Stimulated activated CD4-positive, alpha-beta T cell treated with anti-CD3 and anti-CD28 coated beads, Interleukin-2, amount 100 ng/mL, for 24 hours (primary cell): ENCODE measurements at regions not wholly inside any gene's neighbourhood (a gene's known extent, or its start where the extent isn't known, plus 50 kb on each side); places are given as distances from the start of the nearest gene placed in this dataset.
A peak's percentile ranks its signal among the peaks of the same experiment; 100 is the strongest.

ENCODE experiments used
- DNase-seq, 2 donors: peaks; one replicate each; pipeline ENCODE4 v3.0.0-alpha.2; 2020

GRCh38 chr5:56617998-56618397 is 197.4 kb upstream of the MAP3K1 start:
- DNase-seq: no peak

- no peak for DNase-seq
These were observed 198.7 kb upstream of the MAP3K1 start for GRCh38 chr5:56616454-56617160.

- no peak for DNase-seq
These were observed 199.8 kb upstream of the MAP3K1 start for GRCh38 chr5:56615361-56616153.

- DNase-seq: no peak
These were observed 202.6 kb upstream of the MAP3K1 start for GRCh38 chr5:56612759-56613158.

GRCh38 chr5:56612353-56612752 is 203.0 kb upstream of the MAP3K1 start:
- DNase-seq: no peak

GRCh38 chr5:56610093-56610698 is 205.2 kb upstream of the MAP3K1 start:
- peak; percentile 19 to 35 for DNase-seq

- no peak for DNase-seq
These were observed 207.0 kb upstream of the MAP3K1 start for GRCh38 chr5:56608217-56608925.

GRCh38 chr5:56607551-56607950 is 207.8 kb upstream of the MAP3K1 start:
- no peak for DNase-seq

- no peak for DNase-seq
These were observed 208.3 kb upstream of the MAP3K1 start for GRCh38 chr5:56607074-56607473.

GRCh38 chr5:56606192-56606591 is 209.2 kb upstream of the MAP3K1 start:
- DNase-seq: no peak

- no peak for DNase-seq
These were observed 210.1 kb upstream of the MAP3K1 start for GRCh38 chr5:56605231-56605630.

GRCh38 chr5:56601641-56602071 is 213.7 kb upstream of the MAP3K1 start:
- no peak for DNase-seq

- no peak for DNase-seq
These were observed 216.4 kb upstream of the MAP3K1 start for GRCh38 chr5:56598941-56599340.

GRCh38 chr5:56596155-56596554 is 219.2 kb upstream of the MAP3K1 start:
- DNase-seq: no peak

- DNase-seq: no peak
These were observed 219.8 kb upstream of the MAP3K1 start for GRCh38 chr5:56595566-56595965.

GRCh38 chr5:56594792-56595191 is 220.6 kb upstream of the MAP3K1 start:
- DNase-seq: no peak

- DNase-seq: no peak
These were observed 224.3 kb upstream of the MAP3K1 start for GRCh38 chr5:56591081-56591480.

- no peak for DNase-seq
These were observed 225.9 kb upstream of the MAP3K1 start for GRCh38 chr5:56589481-56589860.

- peak; percentile 22 to 34 for DNase-seq
These were observed 226.5 kb upstream of the MAP3K1 start for GRCh38 chr5:56588636-56589480.

GRCh38 chr5:56588131-56588487 is 227.2 kb upstream of the MAP3K1 start:
- no peak for DNase-seq

- no peak for DNase-seq
These were observed 227.8 kb upstream of the MAP3K1 start for GRCh38 chr5:56587381-56588130.
